ENCODE measurements at regions not wholly inside any gene's neighbourhood (a gene's known extent, or its start where the extent isn't known, plus 50 kb on each side); places are given as distances from the start of the nearest gene placed in this dataset.

- TF ChIP-seq CTCF (conservative IDR thresholded peaks at IDR 0.05; ENCODE audit: low read depth, low read length) (no peak), EZH2 (IDR thresholded peaks at IDR 0.05; ENCODE audit: borderline replicate concordance, low read depth, low read length, poor library complexity, severe bottlenecking) (no peak)
Observed at GRCh38 chr14:101019990-101020710, 116.6 kb upstream of the RTL1 start.

All from A673 (cell line).